GM18861 (cell line): ENCODE measurements at regions not wholly inside any gene's neighbourhood (a gene's known extent, or its start where the extent isn't known, plus 50 kb on each side); places are given as distances from the start of the nearest gene placed in this dataset.

Source experiments
- ATAC-seq: cut with Tn5 transposase; IDR thresholded peaks from one replicate; pipeline ENCODE4 v1.9.1; 2021; ENCODE audit not compliant: unreplicated experiment

DNA sequence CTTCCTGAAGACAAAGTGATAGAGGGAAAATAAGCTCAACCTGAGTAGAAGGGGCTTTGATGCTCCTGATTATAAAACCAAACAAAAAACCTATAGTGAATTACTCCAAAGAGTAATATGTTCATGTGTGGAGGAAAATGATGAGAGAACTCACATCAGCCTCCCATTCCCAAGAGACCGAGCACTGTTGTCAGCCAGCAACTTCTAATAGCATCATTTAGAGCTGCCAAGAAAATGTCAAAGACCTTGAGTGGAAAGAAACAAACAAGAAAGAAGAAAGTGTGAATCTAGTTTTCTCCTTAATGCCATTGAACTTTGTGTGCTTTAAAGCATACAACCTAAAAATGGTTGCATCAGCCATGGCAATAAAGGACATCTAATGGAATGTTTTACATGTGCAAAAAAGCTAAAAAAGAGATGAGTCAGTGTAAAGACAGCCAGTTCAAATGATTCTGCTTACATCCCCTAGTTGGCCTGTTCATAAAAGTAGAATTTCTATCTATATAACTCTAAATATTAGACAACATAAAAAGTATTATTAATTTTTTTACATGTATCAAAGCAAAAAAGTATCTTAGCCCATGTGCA lies 1066.2 kb downstream of the TDRD15 start:
- no peak for ATAC-seq

DNA sequence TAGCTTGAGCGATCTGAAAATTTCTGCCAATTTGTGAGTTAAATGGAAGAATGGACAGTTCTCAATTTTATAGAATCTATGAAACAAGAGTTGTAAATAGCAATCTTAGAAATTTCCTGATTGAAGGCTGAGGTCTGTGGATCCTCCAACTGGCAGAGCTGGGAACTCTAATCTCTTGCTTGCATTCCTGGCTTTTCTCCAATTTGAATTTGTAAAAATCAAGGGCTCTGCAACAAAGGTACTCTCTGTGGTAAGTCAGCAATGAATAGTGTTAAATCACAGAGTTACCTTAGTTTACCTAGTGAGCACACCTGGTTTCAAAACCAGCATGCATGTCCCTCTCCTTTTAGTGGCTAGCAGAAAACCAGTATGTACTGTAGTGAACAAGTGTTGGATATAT lies 1070.5 kb downstream of the TDRD15 start:
- ATAC-seq, result no peak

GRCh38 chr2:22196806-22197205 lies 1073.0 kb downstream of the TDRD15 start:
- no peak for ATAC-seq

DNA sequence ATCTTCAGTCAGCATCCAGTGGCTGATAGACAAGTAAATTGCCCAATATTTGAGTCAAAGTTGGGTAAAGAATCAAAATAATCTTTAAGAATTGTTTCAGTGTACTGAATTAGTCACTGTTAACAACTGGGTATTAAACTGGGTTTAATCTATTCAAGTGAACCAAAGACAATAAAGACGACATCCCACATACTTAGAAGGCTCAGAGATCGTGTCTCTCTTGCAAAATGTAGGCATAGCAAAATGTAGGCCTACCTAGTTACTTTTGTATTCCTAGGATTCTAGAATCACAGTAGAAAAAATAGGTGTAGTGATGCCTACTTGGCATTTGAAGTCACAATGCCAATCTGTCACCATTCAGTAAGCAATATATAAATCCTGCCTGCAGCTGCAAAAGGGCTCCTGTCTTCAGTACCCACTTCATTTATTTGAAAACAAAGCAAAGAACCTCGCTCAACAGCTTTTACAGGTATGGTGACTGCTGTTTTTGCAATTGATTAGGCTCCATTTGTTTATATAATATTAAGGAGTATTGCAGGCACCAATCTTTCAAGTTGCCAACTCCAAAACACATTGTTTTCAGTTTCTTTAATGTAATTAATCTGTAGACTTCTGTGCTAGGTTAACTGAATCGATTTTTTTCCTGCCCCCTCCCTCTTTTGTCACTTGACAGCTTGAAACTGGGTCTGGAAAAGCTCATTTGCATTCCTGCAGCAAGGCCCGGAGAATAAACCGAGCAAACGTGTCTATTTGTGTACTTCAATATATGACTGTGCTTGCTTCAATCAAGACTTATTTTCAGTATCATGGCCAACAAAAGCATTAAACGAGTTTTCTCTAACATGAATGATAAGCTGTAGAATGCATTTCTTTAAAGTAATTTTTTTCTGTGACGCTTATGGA lies 1074.9 kb downstream of the TDRD15 start:
- ATAC-seq, result no peak

DNA sequence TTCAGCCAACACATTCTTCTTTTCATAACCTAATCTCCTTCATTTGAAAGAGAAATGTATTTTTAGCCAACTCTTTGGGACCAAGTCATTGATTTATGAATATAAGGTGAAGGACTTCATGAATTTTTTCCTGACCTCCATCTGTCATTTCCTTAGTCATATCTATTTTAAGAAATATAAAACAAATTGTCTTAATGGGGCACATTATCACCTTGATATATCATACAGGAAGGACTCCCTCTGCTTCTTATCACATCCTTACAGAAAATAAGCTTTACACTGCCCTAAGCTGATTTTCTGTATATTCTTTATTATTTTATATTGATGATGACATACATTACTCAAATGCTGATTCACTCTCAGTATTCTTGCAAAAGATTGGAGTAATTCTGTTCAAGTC lies 1076.2 kb downstream of the TDRD15 start:
- no peak for ATAC-seq

DNA sequence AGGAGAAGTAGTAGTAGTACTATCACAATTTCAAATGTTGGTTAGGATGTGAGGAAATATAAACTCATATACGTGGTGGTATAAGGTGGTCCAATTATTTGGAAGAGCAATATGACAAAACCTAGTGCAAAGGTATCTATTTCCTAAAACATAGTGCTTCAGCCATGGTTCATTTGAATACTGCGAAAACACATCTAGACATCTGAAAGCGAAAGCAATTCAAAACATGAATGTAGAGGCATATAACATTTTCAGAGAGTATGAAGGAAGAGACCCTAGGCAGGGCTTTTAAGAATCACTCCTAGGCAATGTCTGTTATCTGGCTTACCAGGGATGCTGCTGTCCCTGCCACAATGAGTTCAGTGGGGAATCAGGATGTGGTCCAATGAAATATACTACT lies 1085.8 kb downstream of the TDRD15 start:
- no peak for ATAC-seq

- ATAC-seq, result no peak
Measured at GRCh38 chr2:22213237-22213636, 1089.5 kb downstream of the TDRD15 start.

DNA sequence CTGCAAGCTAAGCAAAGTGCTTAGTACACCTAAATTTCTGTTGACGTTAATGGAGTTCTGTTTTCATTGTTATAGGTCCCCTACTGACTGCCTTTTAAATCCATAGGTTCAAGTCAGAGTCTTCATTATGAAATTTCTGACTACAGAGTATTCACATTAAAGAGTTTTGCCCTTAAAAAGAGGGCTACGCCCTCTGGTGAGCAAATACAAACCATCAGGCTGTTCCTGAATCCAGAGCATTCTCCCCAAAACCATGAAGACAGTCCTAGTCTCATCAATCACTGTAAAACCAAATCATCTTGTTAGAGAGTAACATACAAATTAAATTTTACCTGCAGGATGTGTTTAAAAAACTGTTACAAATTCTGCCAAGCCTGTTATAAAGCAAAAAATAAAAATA lies 1091.7 kb downstream of the TDRD15 start:
- no peak for ATAC-seq

GRCh38 chr2:22217881-22218280 lies 1094.1 kb downstream of the TDRD15 start:
- no peak for ATAC-seq

- ATAC-seq, result no peak
Measured at GRCh38 chr2:22221006-22221405, 1097.2 kb downstream of the TDRD15 start.

DNA sequence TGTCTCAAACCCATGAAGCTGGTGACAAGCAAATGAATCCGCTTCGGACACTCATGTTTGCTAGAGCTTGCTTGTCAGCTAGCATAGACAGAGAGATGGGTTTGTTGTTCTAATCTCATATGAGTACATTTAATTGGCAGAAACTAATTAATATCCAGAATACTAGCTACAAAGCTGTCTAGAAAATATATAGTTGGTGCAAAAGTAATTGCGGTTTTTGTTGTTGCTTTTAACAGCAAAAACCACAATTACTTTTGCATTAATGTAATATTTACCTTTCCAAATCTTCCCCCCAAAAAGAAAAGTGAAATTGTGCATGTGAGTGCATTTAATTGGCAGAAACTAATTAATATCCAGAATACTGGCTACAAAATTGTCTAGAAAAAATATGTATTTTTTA lies 1115.2 kb downstream of the TDRD15 start:
- no peak for ATAC-seq

DNA sequence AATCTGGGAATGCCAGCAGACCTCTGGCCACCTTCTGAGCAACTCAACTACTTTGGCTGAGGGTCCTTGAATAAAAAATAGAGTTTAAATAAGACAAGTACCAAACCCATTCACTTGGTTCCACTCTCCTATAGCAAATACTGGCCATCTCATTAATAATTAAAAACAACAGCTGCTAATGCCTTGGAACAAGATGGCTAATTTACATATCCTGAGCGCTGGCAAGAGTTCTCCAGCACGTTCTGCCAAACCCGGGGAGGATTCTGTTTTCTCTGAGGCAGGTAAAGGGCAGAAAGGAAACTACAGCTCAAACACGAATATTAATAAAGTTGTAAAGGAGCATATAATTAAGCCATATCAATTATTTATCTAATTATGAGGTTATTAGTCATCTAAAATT lies 1123.7 kb downstream of the TDRD15 start:
- ATAC-seq, result no peak

DNA sequence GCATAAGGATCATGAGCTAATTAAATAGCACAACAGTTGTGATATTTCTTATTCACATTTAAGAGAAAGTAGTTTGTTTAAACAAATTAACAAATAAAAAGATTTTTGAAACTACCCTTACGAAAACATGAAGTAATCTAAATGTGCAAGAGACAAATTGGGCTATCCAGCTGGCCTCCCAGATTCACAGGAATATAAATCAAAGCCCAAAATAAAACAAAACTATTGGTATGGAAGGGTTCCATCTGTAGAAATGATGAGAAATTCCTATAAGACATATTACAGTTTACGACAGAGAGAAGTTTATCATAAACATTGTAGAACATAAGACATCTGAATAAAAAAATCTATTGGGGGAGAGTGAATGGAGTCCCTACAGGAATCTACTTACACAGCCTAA lies 1125.1 kb downstream of the TDRD15 start:
- ATAC-seq, result no peak

DNA sequence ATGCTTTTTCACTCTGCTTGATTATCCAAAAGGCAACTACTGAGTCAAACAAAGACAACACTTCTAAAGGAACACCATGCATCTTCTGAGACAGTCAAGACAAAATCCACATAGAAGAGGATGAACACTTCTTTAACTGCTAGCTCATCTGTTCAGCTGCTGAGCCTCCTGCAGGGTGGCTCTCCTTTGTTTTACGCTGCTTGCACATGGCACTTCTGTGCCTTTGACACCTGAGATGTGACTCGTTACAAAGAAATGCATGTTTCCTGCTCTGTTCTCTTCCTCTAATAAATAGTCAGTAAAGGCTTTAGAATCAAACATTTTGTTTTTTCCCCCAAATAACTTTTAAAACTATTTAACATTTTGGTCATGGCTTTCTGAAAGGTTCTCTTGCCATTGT lies 1129.4 kb downstream of the TDRD15 start:
- ATAC-seq, result no peak

DNA sequence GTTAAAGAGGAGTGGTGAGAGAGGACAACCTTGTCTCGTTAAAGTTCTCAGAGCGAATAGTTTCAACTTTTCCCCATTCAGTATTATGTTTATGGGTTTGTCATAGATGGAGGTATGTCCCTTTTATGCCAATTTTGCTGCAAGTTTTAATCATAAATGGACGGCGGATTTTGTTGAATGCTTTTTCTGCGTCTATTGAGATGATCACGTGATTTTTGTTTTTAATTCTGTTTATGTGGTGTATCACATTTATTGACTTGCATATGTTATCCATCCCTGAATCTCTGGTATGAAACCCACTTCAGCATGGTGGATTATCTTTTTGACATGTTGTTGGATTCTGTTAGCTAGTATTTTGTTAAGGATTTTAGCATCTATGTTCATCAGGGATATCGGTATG lies 1123.8 kb upstream of the KLHL29 start:
- no peak for ATAC-seq

DNA sequence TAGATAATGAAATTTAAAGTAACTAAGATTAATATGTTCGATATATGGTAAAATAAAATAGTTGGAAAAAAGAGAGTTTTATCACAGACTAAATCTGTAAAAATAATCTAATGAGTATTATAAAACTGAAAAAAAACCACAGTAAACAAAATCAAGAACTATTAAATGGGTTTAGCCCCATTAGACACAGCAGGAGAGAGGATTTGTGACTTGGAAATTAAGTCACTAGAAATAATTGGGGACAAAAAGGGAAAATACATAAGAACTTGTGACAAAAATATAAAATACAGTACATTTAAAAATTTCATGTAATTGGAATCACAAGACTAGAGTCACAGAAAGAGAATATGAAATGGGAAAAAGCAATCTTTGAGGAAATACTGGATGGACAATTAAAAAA lies 1114.6 kb upstream of the KLHL29 start:
- ATAC-seq, result no peak

GRCh38 chr2:22273853-22274252 lies 1111.1 kb upstream of the KLHL29 start:
- ATAC-seq, result no peak

DNA sequence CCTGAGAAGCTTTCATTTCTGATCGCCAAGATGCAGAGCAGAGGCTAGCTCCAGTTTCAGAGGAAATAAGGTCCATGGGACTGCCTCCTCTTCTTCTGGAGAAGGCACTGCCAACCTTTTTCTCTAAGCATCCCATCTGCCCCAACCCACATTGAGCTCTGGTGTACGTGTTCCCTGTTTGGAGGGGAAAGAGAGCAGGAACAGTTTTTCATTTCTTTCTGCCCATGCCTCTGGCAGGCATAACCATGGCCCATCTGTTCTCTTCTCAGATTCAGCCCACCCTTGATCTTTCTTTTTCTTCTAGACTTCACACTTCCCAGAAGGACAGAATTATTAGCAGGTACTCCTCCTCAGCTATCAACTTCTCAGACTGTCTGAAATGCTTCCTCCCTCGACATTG lies 1110.3 kb upstream of the KLHL29 start:
- ATAC-seq, result no peak

DNA sequence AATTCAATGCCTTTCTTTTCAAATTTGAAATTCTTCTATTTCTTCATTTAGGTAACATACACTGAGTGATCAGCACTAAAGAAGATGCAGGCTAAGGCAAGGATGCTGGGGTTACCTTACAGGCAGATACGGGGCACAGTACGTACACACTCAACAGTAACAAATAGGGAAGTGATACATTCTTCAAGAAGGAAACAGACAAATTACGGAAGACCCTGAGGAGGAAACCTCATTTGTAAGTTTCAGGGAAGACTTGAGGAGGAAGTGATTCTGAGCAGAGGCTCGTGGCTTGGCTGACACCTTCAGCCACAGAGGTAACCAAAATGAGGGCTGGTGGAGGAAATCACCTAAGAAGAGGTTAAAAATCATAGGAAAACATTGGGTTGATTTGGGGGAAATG lies 1108.3 kb upstream of the KLHL29 start:
- ATAC-seq, result no peak

DNA sequence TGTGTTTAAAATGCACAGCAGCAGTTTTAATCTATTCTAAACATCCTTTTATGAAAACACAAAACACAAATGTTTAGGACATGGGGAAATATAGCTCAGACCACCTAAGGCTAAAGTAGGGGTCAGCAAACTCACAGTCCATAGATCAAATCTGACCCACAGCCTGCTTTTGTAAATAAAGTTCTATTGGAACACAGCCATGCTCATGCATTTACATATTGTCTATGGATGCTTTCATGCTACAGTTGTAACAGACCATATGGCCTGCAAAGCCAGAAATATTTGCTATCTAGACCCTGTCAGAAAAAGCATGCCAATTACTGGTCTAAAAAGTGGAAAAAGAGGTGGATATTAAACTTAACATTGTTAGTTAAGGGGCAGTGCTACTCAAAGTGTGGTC lies 1105.4 kb upstream of the KLHL29 start:
- ATAC-seq, result no peak

- ATAC-seq, result no peak
Measured at GRCh38 chr2:22281033-22281432, 1103.9 kb upstream of the KLHL29 start.

DNA sequence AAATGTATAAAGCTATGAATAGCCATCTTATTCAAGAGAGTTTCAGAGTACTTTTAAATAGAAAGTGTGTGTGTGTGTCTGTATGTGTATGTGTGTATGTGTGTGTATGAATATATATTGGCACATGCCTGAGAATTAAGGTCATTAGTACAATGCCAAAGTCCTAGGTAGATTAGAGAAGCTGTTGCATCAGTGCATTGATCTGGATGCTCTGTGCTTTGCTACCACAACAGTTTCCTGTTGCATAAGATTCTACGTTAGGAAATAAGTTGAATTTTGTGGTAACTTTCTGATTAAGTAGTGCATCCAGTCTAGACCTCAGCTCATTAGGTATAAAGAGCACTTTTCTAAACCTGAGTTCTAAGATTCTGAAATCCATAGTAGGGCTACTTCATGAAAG lies 1102.8 kb upstream of the KLHL29 start:
- no peak for ATAC-seq

GRCh38 chr2:22282916-22283315 lies 1102.1 kb upstream of the KLHL29 start:
- ATAC-seq, result no peak
